MG63 (cell line): ENCODE measurements at regions not wholly inside any gene's neighbourhood (a gene's known extent, or its start where the extent isn't known, plus 50 kb on each side); places are given as distances from the start of the nearest gene placed in this dataset.

Experiments used
- DNase-seq: peaks from one replicate; pipeline ENCODE4 v3.0.0-alpha.2; 2020
- H3K27me3 ChIP-seq: fragments of 250-450 bp; sonication (Bioruptor Pico); 2 replicates; pipeline ENCODE4 v1.5.1; 2020; ENCODE audit warnings: mild to moderate bottlenecking, moderate library complexity
- H3K36me3 ChIP-seq: fragments of 250-450 bp; sonication (Bioruptor Pico); 2 replicates; pipeline ENCODE4 v1.5.1; 2020; ENCODE audit warnings: mild to moderate bottlenecking, moderate library complexity
- H3K4me3 ChIP-seq: fragments of 250-450 bp; sonication (Bioruptor Pico); 2 replicates; pipeline ENCODE4 v1.5.1; 2020; ENCODE audit warnings: mild to moderate bottlenecking, moderate library complexity
- H3K9me3 ChIP-seq: fragments of 250-450 bp; sonication (Bioruptor Pico); 2 replicates; pipeline ENCODE4 v1.5.1; 2020; ENCODE audit warnings: mild to moderate bottlenecking, moderate library complexity

GRCh38 chr15:93170329-93170728, 81.3 kb upstream of the RGMA start:
- H3K9me3 ChIP-seq, result peaks cover 10% of the 10 kb centered on the region
- no peak overlapping the region for H3K4me3 ChIP-seq
- DNase-seq, result no peak
- no peaks in the 10 kb centered on the region for H3K27me3 ChIP-seq
- no peaks in the 10 kb centered on the region for H3K36me3 ChIP-seq

DNA sequence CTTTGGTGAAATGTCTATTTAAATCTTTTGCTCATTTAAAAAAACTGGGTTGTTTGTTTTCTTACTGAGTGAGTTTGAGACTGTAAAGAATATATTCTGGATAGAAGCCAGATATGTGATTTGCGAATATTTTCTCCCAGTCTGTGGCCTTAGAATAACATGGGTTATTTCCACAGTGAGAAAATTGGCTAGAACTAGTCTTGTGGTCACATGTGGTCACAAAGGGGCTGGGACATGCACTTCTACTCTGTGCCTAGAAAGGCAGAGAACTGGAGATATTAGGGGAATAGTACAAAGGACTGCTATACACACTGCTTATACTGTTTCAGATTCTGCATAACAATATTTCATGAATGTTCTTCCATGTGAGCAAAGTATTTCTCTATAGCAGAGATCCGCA, 79.9 kb upstream of the RGMA start:
- no peak overlapping the region for H3K4me3 ChIP-seq
- no peak for DNase-seq
- H3K27me3 ChIP-seq, result no peaks in the 10 kb centered on the region
- H3K36me3 ChIP-seq, result no peaks in the 10 kb centered on the region
- peaks cover 9% of the 10 kb centered on the region for H3K9me3 ChIP-seq

- Histone ChIP-seq H3K4me3 (no peak overlapping the region), H3K9me3 (peaks cover 2% of the 10 kb centered on the region; the same call in 1 of the 2 replicates), H3K27me3 (no peaks in the 10 kb centered on the region), H3K36me3 (no peaks in the 10 kb centered on the region)
- no peak for DNase-seq
These were observed 78.3 kb upstream of the RGMA start for GRCh38 chr15:93167291-93167690.

- no peaks in the 10 kb centered on the region for H3K36me3 ChIP-seq
- no peak overlapping the region for H3K4me3 ChIP-seq
- DNase-seq, result no peak
- peaks cover 2% of the 10 kb centered on the region; the same call in 1 of the 2 replicates for H3K9me3 ChIP-seq
- H3K27me3 ChIP-seq, result no peaks in the 10 kb centered on the region
These were observed 77.7 kb upstream of the RGMA start for GRCh38 chr15:93166675-93167074.

- Histone ChIP-seq H3K36me3 (no peaks in the 10 kb centered on the region), H3K9me3 (peaks cover 2% of the 10 kb centered on the region; the same call in 1 of the 2 replicates), H3K27me3 (no peaks in the 10 kb centered on the region), H3K4me3 (no peak overlapping the region)
- DNase-seq, result no peak
These were observed 76.9 kb upstream of the RGMA start for GRCh38 chr15:93165734-93166470.

GRCh38 chr15:93164409-93164808, 75.4 kb upstream of the RGMA start:
- Histone ChIP-seq H3K27me3 (no peaks in the 10 kb centered on the region), H3K4me3 (no peak overlapping the region), H3K9me3 (peaks cover 2% of the 10 kb centered on the region; the same call in 1 of the 2 replicates), H3K36me3 (no peaks in the 10 kb centered on the region)
- no peak for DNase-seq

- H3K36me3 ChIP-seq, result no peaks in the 10 kb centered on the region
- H3K27me3 ChIP-seq, result no peaks in the 10 kb centered on the region
- H3K4me3 ChIP-seq, result no peak overlapping the region
- no peak for DNase-seq
- H3K9me3 ChIP-seq, result no peaks in the 10 kb centered on the region
These were observed 73.5 kb upstream of the RGMA start for GRCh38 chr15:93162560-93162959.

DNA sequence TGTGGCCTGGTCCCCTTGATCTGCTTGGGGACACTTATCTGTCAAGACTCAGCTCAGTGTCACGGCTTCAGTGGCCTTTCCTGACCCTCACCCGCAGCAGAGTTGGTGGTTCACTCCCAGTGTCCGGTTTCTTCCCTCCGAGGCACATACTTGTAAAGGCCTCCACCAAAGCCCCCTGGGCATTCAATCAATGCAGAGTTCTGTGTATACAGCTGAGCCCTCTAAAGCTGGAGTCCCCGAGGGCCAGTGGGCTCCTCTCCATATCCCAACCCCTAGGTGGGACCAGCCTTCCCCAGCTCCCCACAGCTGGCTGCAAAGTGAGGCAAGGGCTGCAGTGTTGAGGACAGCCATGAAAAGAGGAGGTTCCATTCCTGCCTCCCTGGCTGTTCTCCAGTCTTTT, 70.9 kb upstream of the RGMA start:
- DNase-seq, result no peak
- no peaks in the 10 kb centered on the region for H3K36me3 ChIP-seq
- H3K4me3 ChIP-seq, result no peak overlapping the region
- H3K9me3 ChIP-seq, result no peaks in the 10 kb centered on the region
- no peaks in the 10 kb centered on the region for H3K27me3 ChIP-seq

DNA sequence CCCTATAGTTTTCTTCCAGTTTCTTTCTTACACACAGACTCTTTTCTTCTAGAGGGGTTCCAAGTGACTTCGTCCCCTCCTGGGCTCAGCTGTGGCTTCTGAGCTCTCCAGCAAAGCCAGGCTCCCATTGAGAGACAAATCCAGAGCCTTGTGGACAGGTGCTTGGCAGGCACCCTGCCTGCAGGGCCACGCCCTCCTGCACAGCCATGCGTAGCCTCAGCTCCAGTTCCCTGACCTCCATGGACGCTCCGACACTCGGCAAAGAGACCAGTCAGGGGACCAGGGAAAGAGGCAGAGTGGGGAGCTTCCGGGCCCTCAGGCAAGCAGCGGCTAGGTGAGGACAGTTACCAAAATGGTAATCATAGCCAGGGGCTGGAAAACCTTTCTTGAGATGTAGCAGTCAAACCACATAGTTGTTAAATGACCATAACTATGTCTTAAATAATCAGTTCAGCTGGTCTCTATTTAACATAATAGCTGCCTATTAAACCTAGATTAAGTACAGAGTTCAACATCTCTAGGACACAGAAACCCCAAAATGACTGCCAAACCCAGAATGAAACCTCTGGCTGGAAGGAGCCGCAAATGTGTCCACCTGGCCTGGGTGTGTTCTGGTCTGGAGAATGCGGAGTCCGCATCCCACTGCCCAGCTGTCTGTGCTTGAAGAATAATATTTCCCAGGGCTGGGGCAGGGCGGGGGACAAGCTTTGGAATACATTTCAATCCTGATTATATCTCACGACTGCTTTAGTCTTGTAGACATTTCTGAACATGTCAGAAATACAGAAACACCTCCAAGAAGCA, 69.3 kb upstream of the RGMA start:
- no peak overlapping the region for H3K4me3 ChIP-seq
- H3K36me3 ChIP-seq, result no peaks in the 10 kb centered on the region
- H3K9me3 ChIP-seq, result no peaks in the 10 kb centered on the region
- H3K27me3 ChIP-seq, result no peaks in the 10 kb centered on the region
- DNase-seq, result no peak

- H3K9me3 ChIP-seq, result no peaks in the 10 kb centered on the region
- DNase-seq, result no peak
- H3K36me3 ChIP-seq, result no peaks in the 10 kb centered on the region
- no peaks in the 10 kb centered on the region for H3K27me3 ChIP-seq
- no peak overlapping the region for H3K4me3 ChIP-seq
These were observed 65.7 kb upstream of the RGMA start for GRCh38 chr15:93154666-93155065.

DNA sequence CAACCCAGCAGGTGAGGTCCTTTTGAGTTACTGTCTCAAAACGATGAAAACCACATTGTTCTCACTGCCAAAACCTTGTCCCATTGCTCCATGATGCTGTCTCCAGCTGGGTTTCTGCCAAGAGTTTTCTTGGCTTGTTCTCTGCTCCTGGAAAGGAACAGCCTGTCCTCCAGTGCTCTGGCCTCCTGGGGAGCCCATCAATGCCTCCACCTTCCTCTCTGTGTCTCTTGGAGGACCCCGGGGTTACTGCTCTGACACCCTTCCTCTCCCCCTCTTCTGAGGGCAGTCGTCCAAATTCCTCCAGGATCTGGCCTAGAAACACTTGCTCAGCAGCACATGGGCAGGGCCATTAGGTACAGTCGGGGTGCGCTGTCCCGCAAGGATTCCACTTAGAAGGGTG, 63.9 kb upstream of the RGMA start:
- no peak overlapping the region for H3K4me3 ChIP-seq
- H3K36me3 ChIP-seq, result no peaks in the 10 kb centered on the region
- no peaks in the 10 kb centered on the region for H3K27me3 ChIP-seq
- DNase-seq, result peak; percentile 76
- no peaks in the 10 kb centered on the region for H3K9me3 ChIP-seq

GRCh38 chr15:93152360-93152759, 63.3 kb upstream of the RGMA start:
- Histone ChIP-seq H3K4me3 (no peak overlapping the region), H3K27me3 (no peaks in the 10 kb centered on the region), H3K9me3 (no peaks in the 10 kb centered on the region), H3K36me3 (no peaks in the 10 kb centered on the region)
- DNase-seq, result no peak

DNA sequence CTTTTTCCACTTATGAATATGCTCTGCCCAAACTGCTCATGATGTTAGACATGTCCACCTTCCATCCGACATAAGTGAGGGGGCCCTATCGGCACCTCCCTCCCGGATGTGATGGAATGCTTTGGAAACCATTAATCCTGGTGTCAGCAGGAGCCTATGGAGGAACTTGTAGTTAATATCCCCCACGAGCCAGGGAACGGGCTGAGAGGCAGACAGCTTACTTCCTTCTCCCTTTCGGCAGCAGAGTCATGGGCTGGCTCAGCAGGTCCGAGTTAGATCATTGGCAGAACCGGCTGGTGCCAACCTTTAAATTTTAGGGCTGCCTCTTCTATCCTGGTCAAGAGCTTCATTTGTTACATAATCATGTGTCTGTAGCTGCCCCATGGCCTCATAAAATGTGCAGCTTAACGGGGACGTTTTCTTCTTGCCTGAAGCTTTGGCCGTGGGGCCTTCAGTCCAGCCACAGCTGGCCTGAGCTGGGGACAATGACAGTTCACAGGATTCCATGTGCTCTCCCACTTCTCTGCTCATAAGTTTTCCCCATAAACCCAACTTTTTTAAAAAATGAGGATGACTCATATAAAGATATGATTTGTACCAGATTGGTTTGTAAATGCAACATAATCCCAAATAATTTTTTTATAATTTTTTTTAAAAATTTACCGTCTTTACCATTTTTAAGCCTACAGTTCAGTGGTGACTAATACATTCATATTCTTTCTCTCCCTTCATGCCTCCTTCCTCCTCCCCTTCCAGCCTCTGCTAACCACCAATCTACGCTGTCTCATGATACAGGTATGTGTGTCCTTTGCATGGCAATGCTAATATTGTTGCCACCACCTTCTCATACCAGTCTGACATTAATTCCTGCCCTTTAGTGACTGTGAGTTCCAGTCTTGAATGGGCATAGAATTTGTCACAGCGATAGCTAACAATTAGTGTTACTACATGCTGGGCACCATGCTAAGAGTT, 62.2 kb upstream of the RGMA start:
- no peaks in the 10 kb centered on the region for H3K36me3 ChIP-seq
- no peak for DNase-seq
- no peaks in the 10 kb centered on the region for H3K9me3 ChIP-seq
- no peaks in the 10 kb centered on the region for H3K27me3 ChIP-seq
- H3K4me3 ChIP-seq, result no peak overlapping the region

DNA sequence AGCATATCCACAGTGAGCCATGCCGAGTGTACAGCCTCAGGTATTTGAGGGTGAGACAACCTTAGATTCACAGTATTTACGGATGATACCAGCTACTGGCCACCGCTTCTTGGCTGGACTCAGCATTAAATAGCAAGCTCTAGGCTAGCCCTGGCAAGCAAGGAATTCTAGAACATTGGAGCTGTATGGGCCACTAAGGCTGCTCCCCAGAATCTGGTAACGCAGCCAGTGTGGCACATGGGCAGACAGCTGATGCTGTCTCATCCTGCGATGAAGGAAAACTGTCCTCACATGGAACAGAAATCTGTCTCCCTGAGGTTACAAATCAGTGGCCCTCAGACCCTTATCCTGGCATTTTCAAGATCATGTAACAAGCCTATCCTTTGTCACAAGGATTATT, 57.6 kb upstream of the RGMA start:
- DNase-seq, result no peak
- Histone ChIP-seq H3K36me3 (no peaks in the 10 kb centered on the region), H3K4me3 (no peak overlapping the region), H3K9me3 (no peaks in the 10 kb centered on the region), H3K27me3 (no peaks in the 10 kb centered on the region)

DNA sequence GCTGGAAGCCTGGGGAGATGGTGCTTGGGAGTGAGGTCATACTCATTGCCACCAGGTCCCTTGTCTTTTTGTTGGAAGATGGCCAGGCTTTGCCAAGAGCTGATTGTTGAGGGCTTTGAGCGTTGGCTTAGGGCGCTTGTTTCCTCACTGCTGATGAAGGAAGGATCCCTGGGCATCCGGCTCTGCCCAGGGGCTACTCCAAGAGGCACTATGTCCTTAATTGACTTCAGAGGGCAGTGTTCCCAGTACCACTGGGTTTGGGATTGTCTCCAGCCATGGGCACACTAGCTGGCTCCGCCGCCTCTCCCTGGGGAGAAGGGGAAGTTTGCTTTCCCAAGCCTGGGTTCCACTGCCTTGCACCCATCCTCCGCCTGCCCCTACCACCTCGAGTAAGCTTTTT, 57.2 kb upstream of the RGMA start:
- Histone ChIP-seq H3K36me3 (no peaks in the 10 kb centered on the region), H3K9me3 (no peaks in the 10 kb centered on the region), H3K27me3 (no peaks in the 10 kb centered on the region), H3K4me3 (no peak overlapping the region)
- no peak for DNase-seq

- no peaks in the 10 kb centered on the region for H3K27me3 ChIP-seq
- H3K36me3 ChIP-seq, result no peaks in the 10 kb centered on the region
- no peak overlapping the region for H3K4me3 ChIP-seq
- no peak for DNase-seq
- no peaks in the 10 kb centered on the region for H3K9me3 ChIP-seq
These were observed 55.6 kb upstream of the RGMA start for GRCh38 chr15:93144463-93145236.
